ENCODE measurements at regions not wholly inside any gene's neighbourhood (a gene's known extent, or its start where the extent isn't known, plus 50 kb on each side); places are given as distances from the start of the nearest gene placed in this dataset.
"Not testable (repeated sequence)": the region's sequence is repeated elsewhere in the genome, so short reads cannot be mapped to it uniquely, and the experiment has no call there.

DNA sequence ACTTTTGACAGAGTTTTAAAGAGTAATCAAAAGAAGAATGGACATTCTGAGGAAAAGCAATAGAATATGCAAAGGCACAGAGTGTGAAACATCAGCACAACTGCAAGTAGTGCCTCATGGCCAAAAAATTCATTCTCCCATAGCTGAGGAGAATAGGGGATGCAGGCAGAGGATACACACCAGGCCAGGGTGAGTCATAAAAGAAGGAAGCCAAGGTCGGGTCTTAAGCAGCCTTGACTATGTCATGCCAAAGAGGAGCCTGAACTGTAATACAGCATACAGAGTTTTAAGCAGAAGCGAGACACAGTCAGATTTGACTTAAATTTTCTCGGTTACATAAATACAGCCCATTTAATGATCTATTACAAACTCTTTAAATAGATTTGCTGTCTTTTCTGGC is 165.0 kb downstream of the LNPK start:
- in situ Hi-C loops (cut with HindIII; ENCODE audit: low pct_ligation_motif_present, low pct_unique_long_range_greater_than_20kb, low sequenced_read_pairs), result no loop called here
- DNase-seq, result peak; percentile 4

DNA sequence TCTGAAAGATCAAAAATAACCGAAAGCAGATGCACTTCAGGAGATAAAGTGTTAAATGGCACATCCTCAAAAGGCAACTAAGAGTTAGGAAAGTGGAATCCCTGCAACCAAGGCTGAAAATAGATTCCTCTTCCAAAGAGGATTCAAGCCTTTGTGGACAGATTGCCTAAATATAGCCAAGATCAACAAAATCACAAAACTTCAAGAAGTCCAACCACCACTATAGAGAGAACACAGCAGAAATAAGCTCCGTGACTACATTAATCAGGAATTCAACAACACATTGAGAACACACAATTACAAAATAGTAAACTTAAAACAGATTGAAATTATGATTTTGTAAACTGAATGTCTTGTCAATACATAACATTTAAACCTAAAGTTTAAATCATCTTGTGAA is 165.7 kb downstream of the LNPK start:
- DNase-seq, result no peak
- in situ Hi-C loops (cut with HindIII; ENCODE audit: low pct_ligation_motif_present, low pct_unique_long_range_greater_than_20kb, low sequenced_read_pairs), result no loop called here

DNA sequence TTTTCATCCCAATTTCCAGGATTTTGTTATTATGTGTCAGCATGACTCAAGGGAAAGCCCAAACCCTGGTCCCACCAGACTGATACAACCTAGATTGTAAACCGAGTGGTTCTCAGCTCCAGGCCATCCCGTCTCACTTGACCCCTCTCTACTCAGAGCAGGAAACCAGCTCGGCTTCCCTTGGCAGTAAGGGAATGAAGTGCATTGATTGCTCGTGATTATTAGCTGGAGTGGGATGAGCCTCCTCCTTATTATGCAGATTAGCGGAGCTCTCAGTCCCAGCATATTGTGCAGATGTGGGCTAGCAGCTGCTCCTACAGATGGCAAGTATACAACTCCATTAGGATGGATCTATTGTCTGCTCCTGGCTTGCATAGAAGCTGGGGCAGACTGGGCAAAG is 167.6 kb downstream of the LNPK start:
- in situ Hi-C loops (cut with HindIII; ENCODE audit: low pct_ligation_motif_present, low pct_unique_long_range_greater_than_20kb, low sequenced_read_pairs), result no loop called here
- no peak for DNase-seq

DNA sequence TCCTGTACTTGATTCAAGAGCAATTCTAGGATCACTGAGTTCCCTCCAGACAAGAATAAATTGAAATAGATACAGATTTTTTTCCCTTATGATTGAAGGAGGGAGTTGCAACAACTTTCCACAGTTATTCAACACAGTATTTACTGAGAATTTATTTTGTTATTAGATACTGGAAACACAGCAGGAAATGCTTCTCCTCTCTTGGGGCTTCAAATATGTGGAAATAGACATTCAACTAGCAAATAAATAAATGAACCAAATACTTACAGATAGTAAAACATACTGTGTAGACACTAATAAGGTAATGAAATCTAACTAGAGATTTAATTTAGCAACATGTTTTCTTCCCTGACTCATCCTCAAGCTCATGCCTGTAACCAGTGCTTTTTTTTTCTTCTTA is 169.2 kb downstream of the LNPK start:
- in situ Hi-C loops (cut with HindIII; ENCODE audit: low pct_ligation_motif_present, low pct_unique_long_range_greater_than_20kb, low sequenced_read_pairs), result no loop called here
- DNase-seq, result no peak

DNA sequence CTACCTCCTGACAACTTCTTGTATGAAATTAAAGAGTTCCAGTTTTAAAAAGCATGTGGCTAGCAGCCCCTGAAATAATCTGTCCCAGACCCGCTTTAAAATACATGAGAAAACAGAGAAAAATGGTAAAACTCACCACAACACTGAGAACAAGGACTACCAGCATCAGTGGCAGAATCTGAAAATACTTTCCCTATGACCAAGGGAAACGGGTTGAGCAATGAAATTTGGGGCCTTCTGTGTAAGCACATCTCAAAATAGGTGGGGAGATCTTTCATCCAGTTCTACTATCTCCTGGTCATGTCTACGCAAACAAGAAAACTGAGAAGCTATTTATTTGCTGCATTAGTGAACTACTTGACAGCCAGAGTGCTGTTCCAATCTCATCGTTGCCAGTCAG is 172.3 kb downstream of the LNPK start:
- in situ Hi-C loops (cut with HindIII; ENCODE audit: low pct_ligation_motif_present, low pct_unique_long_range_greater_than_20kb, low sequenced_read_pairs), result no loop called here
- no peak for DNase-seq

DNA sequence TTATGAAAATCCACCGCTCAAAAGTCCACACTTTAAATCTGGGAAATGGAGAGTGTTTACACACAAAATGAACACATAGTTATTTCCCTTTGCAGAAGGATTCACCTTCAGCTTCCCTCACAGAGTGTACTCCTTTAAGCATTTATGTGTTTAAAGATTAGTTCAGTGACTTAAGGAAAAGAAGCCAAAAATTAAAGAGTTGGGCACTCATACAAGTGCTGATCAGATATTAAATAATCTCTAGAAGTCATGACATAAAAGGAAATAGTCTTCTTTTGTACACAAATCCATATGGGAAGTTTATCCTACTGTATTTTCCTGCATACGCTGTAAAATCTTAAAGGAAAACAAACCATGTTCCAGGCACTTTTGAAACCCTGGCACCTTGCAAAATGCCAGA is 174.2 kb downstream of the LNPK start:
- no peak for DNase-seq
- in situ Hi-C loops (cut with HindIII; ENCODE audit: low pct_ligation_motif_present, low pct_unique_long_range_greater_than_20kb, low sequenced_read_pairs), result no loop called here

DNA sequence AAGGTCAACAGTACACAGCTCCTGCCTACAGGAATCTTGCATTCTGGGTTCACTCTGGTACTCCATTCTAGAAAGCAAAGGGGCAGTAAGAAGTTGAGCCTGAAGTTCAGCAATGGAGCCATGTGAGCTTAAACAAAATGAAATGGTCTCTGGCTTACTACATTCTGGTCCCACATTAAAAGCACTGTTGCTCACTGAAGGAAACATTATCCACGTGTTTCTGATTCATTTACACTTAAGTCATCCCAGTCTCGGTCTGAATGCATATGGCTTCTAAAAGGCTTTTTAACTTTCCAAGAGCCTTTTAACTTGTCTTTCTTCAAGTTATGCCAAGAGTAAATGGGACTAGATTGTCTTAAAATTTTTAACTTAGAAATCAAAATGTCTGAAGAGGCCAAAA is 177.8 kb downstream of the LNPK start:
- DNase-seq, result no peak
- in situ Hi-C loops (cut with HindIII; ENCODE audit: low pct_ligation_motif_present, low pct_unique_long_range_greater_than_20kb, low sequenced_read_pairs), result no loop called here

DNA sequence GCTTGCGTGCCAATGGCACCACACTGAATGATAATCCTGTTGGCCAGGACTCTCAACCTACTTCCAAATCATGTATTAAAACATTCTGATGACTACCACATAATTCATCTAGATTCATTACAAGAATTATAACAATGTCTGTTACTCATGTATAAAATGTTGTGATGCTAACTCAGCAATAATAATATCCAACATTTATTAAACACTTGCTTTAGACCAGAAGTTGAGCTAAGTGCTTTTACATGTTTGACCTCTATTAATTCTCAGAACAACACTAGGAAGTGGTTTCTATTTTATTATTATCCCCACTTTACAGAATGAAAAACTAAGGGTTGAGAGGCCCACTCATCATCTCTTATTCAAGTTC is 178.4 kb downstream of the LNPK start:
- in situ Hi-C loops (cut with HindIII; ENCODE audit: low pct_ligation_motif_present, low pct_unique_long_range_greater_than_20kb, low sequenced_read_pairs), result no loop called here
- no peak for DNase-seq

DNA sequence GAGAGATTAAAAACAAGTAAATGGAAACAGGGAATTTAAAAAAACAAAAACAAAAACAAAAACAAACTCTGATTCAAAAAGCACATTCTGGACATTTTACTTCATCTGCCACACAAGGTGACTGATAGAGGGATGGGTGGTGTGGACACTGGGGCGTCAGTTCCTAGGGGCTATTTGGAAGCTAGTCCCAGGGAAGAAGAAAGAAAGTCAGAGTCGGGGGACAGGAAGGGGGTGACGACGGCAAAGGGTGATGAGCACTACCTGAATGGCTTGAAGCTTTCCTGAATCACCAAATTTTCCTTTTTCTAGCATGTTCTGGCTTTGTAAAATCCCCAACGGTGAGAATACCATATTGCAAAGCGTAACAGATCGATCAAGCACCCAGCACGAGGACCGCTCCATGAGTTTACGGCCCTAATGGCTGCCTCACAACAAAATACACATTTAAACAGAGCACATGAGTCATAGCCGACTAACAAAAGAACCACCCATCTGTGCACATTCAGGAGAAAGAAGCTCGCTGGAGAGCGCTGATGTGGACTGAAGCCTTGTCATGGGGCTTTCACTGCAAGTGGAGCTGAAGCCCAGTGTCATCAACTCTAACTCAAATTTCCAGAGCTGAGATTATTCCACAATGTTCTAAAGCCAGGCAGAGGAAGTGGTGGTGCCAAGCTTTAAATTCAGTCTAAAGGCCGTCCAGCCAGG is 178.9 kb downstream of the LNPK start:
- in situ Hi-C loops (cut with HindIII; ENCODE audit: low pct_ligation_motif_present, low pct_unique_long_range_greater_than_20kb, low sequenced_read_pairs), result no loop called here
- no peak for DNase-seq

DNA sequence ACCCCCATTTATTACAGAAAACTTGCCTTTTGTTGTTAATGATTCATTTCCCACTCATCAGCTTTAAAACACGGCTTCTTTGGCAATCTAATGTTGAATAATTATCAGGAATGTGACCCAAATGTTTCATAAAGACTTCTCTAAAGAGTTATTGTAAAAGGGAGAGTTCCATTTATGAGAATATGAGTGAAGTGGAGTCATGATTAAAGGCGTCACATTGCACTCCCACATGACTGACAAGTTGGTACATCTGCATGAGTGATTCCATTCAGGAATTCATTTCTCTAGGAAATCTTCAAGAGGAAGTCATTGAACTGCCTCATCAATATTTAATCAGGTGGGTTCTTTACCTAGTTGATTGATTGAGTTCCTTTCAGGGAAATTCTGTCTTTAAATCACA is 184.8 kb downstream of the LNPK start:
- DNase-seq, result no peak
- in situ Hi-C loops (cut with HindIII; ENCODE audit: low pct_ligation_motif_present, low pct_unique_long_range_greater_than_20kb, low sequenced_read_pairs), result no loop called here

DNA sequence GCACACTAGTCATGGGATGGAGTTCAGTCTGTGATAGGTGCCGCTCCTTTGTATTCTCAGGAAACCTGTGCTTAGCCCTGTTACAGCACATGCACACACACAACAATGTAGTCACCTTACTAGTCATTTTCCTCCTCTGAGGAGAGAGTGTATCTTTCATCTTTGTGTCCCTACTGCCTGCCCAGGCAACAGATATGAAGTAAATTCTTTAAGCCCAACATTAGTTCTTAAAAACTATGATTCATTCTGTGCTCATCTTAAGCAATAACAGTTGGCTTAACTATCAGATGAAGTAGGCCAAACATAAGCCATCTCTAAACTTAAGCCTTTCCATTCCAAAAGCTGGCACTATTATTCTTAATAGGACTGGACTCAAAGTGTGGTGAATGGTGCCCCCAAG is 186.5 kb downstream of the LNPK start:
- no peak for DNase-seq
- in situ Hi-C loops (cut with HindIII; ENCODE audit: low pct_ligation_motif_present, low pct_unique_long_range_greater_than_20kb, low sequenced_read_pairs), result no loop called here

DNA sequence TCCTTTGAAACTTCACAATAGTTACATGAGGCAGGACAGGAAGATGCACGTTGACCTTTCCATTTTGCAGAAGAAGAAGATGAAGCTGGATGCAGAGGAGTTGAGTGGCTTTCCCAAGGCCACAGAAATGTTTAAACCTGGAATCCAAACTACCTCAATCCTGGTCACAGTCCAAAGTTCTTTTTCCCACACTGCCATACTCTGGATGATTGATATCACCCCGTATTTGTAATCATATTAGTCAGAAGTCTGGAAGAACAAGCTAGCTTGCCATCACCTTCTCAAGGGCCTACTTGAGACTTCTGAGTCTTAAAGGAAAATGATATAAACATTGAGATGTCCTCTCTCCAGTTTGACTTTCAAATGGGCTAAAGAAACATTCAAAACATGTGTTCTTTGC is 190.1 kb downstream of the LNPK start:
- in situ Hi-C loops (cut with HindIII; ENCODE audit: low pct_ligation_motif_present, low pct_unique_long_range_greater_than_20kb, low sequenced_read_pairs), result no loop called here
- no peak for DNase-seq

DNA sequence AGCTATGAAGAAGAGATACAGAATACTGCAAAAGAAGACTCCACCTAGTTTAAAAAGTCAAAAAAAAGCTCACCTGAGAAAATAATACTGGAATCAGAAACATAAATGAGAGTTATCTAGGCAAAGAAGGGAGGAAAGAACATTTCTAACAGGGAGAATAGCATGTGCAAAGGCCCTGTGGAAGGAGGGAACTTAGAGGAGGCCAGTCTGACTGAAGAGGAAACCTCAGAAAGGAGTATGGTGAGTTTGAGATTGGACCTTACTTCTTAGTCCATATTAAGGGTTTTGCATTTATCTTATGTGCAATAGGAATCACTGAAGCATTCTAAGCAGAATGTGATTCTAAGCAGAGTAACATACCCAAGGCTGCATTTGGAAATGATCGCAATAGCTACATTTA is 193.2 kb downstream of the LNPK start:
- in situ Hi-C loops (cut with HindIII; ENCODE audit: low pct_ligation_motif_present, low pct_unique_long_range_greater_than_20kb, low sequenced_read_pairs), result no loop called here

DNA sequence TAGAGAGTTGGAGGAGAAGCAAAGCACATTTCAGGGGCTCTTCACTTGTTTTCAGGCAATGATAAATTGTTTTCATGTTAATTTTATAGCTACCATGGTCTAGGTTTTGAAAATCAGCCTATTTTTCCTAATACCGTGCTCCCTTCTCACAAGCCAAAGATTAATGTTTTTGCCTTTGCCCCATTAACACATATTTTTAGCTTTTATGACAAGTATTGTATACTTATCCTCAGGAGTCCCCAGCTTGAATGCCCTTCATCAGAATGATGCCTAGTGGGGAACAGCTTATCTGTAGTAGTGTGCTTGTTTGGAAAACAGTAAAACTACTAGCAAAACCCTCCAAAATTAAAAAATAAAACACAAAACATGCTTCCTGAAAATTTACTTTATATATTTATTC is 194.0 kb downstream of the LNPK start:
- in situ Hi-C loops (cut with HindIII; ENCODE audit: low pct_ligation_motif_present, low pct_unique_long_range_greater_than_20kb, low sequenced_read_pairs), result no loop called here
- DNase-seq, result no peak

More for the DNA sequence above, 193.2 kb downstream of the LNPK start:
- no peak for DNase-seq

DNA sequence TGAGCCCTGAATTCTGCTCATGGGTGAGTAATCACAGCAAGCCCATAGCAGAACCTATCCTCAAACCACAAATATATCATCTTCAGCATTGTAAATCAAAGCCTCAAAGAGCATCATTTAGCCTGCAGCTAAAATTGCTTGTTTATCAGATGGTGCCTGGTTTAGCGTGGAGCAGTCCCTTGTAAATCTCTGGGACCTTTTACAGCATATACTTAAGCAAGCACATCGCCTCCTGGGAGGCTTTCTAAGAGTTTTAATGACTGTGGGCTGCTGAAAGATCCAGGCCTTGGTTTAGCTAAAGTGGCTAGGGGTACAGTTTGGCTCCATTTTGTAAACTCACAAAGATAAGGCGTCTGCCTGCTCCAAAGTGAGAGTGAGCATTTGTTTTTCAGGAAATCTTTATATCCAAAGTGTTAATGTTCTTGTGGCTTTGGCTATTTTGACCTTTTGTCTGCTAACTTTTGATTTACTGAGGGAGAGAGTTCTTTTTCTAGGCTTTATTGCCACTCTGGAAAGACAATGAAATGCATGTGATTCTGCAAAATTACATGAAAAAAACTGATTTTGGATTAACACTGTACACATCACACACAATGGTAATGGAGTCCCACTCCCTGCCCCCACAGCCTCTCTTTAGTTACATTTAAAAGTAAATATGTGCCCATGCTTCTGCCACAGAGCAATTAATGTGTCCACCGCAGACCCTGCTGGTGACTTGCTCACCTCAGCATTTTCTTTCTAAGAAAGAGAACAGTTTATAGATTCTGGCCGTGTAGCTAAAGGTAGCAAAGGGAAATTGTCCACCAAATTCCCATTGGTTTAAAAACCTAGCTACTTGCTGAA is 194.8 kb downstream of the LNPK start:
- DNase-seq, result no peak
- in situ Hi-C loops (cut with HindIII; ENCODE audit: low pct_ligation_motif_present, low pct_unique_long_range_greater_than_20kb, low sequenced_read_pairs), result no loop called here

DNA sequence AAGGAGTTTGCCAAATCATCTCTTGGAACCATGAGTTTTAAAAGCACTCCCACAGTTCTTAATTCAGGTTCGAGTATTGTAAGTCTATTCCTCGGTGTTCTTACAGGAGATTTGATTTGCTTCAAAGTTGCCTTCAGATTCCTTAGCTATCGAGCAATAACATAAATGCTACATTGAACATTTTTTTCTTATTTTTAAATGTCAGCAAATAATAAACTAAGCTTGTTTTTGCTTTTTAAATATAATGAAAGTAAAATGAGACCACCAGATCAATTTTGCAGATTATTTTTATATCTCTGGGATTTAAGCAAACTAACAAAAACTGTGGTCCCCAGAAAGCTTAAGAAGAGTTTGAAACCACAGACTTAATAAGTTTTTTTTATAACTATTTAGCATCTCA is 195.5 kb downstream of the LNPK start:
- in situ Hi-C loops (cut with HindIII; ENCODE audit: low pct_ligation_motif_present, low pct_unique_long_range_greater_than_20kb, low sequenced_read_pairs), result no loop called here

DNA sequence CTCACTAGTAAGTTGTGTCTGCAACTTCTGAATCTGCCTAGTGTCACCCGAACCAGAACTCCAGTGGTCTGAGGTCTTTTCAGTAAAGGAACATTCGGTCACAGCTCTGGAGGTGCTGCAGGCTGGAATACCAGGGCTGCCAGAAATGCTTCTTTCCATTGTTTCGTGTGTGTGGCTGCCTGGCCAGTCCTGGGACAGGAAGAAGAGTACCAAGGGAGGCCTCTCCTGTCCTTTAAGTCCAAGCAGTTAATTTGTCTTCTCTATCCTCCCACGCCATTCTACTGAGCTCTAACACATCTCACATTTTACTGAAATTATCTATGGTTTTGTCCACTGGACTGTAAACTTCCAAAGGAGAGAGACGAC is 196.0 kb downstream of the LNPK start:
- in situ Hi-C loops (cut with HindIII; ENCODE audit: low pct_ligation_motif_present, low pct_unique_long_range_greater_than_20kb, low sequenced_read_pairs), result no loop called here
- DNase-seq, result no peak

More for the DNA sequence above, 195.5 kb downstream of the LNPK start:
- no peak for DNase-seq

DNA sequence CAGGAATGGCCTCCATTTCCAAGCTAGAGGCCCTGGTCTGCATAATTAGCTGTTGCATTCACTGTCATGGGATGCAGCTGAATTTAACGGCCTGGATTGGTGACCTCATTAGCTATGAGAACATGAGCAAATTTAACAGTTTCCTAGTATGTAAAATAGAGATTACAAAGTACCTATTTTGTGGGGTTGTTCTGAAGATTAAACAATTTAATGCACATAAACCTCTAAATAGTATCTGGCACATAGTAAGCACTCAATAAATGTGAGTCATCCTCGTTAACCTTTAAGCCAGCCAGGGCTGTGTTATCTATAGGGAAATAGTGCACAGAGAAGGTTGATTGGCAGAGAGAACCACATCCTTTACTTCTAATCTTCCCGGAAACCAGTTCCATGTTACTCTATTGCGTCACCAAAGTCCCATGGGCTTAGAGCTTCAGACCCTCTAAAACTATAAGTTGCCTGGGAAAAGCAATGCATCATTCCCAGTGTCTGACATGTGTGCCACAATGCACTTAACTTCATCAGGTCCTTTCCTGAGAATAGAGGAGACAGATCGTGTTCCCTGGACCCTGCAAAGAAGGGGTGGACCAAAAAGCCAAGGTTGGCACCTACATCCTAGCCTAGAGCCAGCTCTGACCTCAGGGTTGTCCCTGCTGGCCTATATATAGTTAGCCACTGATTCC is 196.5 kb downstream of the LNPK start:
- no peak for DNase-seq
- in situ Hi-C loops (cut with HindIII; ENCODE audit: low pct_ligation_motif_present, low pct_unique_long_range_greater_than_20kb, low sequenced_read_pairs), result no loop called here

DNA sequence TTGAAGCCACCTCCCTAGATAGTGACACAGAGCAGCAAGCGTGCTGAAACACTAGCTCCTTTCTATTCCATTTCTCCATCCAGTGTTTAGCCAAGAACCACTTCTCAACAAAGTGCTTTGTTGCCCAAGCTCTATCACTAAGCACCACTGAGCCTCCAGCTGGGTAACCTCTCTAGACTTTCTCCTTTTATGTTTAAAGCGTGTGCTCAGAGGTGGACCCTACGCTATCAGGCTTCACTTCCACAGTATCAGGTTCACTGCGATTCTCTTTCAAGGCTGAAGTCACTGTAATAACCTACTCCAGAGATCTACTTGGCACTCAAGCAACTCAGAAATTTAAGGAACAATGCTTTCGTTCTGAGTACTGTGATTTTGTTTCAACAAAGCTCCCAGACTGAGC is 197.9 kb downstream of the LNPK start:
- no peak for DNase-seq
- in situ Hi-C loops (cut with HindIII; ENCODE audit: low pct_ligation_motif_present, low pct_unique_long_range_greater_than_20kb, low sequenced_read_pairs), result no loop called here

DNA sequence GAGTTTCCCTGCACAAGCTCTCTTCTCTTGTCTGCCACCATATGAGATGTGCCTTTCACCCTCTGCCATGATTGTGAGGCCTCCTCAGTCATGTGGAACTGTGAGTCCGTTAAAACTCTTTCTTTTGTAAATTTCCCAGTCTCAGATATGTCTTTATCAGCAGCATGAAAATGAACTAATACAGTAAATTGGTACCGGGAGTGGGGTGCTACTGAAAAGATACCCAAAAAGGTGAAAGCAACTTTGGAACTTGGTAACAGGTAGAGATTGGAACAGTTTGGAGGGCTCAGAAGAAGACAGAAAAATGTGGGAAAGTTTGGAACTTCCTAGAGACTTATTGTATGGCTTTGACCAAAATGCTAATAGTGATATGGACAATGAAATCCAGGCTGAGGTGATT is 205.6 kb downstream of the LNPK start:
- in situ Hi-C loops (cut with HindIII; ENCODE audit: low pct_ligation_motif_present, low pct_unique_long_range_greater_than_20kb, low sequenced_read_pairs); DNase-seq: not testable (repeated sequence)
